GM21526 (cell line): ENCODE measurements at regions not wholly inside any gene's neighbourhood (a gene's known extent, or its start where the extent isn't known, plus 50 kb on each side); places are given as distances from the start of the nearest gene placed in this dataset.

Experiments used
- ATAC-seq: cut with Tn5 transposase; IDR thresholded peaks from one replicate; pipeline ENCODE4 v1.9.1; 2021; ENCODE audit warnings: moderate library complexity; ENCODE audit not compliant: unreplicated experiment, low FRiP score

- no peak for ATAC-seq
Observed at GRCh38 chr10:128594688-128595087, 468.5 kb upstream of the MKI67 start.

GRCh38 chr10:128596906-128597305 lies 470.7 kb upstream of the MKI67 start:
- ATAC-seq = no peak

GRCh38 chr10:128599030-128599429 lies 472.8 kb upstream of the MKI67 start:
- no peak for ATAC-seq

GRCh38 chr10:128599538-128599937 lies 473.3 kb upstream of the MKI67 start:
- no peak for ATAC-seq

GRCh38 chr10:128602183-128602582 lies 476.0 kb upstream of the MKI67 start:
- no peak for ATAC-seq

GRCh38 chr10:128604025-128604424 lies 477.8 kb upstream of the MKI67 start:
- no peak for ATAC-seq

GRCh38 chr10:128605180-128605579 lies 479.0 kb upstream of the MKI67 start:
- ATAC-seq = no peak

- ATAC-seq = no peak
Observed at GRCh38 chr10:128606055-128606454, 479.8 kb upstream of the MKI67 start.

GRCh38 chr10:128608791-128609190 lies 482.6 kb upstream of the MKI67 start:
- no peak for ATAC-seq

- no peak for ATAC-seq
Observed at GRCh38 chr10:128609460-128609859, 483.2 kb upstream of the MKI67 start.

- ATAC-seq = no peak
Observed at GRCh38 chr10:128610113-128610512, 483.9 kb upstream of the MKI67 start.

- ATAC-seq = no peak
Observed at GRCh38 chr10:128612195-128612594, 486.0 kb upstream of the MKI67 start.

- ATAC-seq = no peak
Observed at GRCh38 chr10:128612631-128613030, 486.4 kb upstream of the MKI67 start.

GRCh38 chr10:128614016-128614605 lies 487.9 kb upstream of the MKI67 start:
- no peak for ATAC-seq

- ATAC-seq = no peak
Observed at GRCh38 chr10:128614802-128615553, 488.8 kb upstream of the MKI67 start.

GRCh38 chr10:128617532-128617931 lies 491.3 kb upstream of the MKI67 start:
- no peak for ATAC-seq

- no peak for ATAC-seq
Observed at GRCh38 chr10:128622706-128623105, 496.5 kb upstream of the MKI67 start.

- ATAC-seq = no peak
Observed at GRCh38 chr10:128623776-128624175, 497.6 kb upstream of the MKI67 start.

GRCh38 chr10:128624656-128625530 lies 498.7 kb upstream of the MKI67 start:
- ATAC-seq = no peak

GRCh38 chr10:128625926-128626325 lies 499.7 kb upstream of the MKI67 start:
- ATAC-seq = no peak

- no peak for ATAC-seq
Observed at GRCh38 chr10:128626397-128627000, 500.3 kb upstream of the MKI67 start.
